ENCODE measurements at regions not wholly inside any gene's neighbourhood (a gene's known extent, or its start where the extent isn't known, plus 50 kb on each side); places are given as distances from the start of the nearest gene placed in this dataset.

DNA sequence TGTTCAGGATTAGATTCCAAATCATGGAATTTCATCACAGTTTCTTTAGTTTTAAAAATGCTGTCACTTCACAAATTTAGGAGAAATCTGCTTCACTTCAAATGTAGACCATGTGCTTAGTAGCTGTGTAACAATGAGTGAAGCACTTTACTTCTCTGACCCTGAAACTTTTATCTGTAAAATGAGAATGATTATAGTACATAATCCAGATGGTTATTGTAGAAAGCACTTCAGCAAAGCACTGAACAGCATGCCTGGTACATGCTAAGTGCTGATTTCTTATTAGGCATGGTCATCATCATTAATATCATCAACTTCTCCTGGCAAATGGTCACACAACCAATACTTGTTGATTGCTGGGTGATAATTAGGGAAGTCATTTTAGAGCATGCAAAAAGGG is 705.0 kb downstream of the EPHA7 start:
- TF ChIP-seq, protein P1, sequence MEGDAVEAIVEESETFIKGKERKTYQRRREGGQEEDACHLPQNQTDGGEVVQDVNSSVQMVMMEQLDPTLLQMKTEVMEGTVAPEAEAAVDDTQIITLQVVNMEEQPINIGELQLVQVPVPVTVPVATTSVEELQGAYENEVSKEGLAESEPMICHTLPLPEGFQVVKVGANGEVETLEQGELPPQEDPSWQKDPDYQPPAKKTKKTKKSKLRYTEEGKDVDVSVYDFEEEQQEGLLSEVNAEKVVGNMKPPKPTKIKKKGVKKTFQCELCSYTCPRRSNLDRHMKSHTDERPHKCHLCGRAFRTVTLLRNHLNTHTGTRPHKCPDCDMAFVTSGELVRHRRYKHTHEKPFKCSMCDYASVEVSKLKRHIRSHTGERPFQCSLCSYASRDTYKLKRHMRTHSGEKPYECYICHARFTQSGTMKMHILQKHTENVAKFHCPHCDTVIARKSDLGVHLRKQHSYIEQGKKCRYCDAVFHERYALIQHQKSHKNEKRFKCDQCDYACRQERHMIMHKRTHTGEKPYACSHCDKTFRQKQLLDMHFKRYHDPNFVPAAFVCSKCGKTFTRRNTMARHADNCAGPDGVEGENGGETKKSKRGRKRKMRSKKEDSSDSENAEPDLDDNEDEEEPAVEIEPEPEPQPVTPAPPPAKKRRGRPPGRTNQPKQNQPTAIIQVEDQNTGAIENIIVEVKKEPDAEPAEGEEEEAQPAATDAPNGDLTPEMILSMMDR (IDR thresholded peaks at IDR 0.05; ENCODE audit: insufficient read depth, low read length), result no peak
- no peak for TF ChIP-seq SPI1 (IDR thresholded peaks at IDR 0.05; ENCODE audit: borderline replicate concordance, low read depth)
